HCT116 (cell line): ENCODE measurements at regions not wholly inside any gene's neighbourhood (a gene's known extent, or its start where the extent isn't known, plus 50 kb on each side); places are given as distances from the start of the nearest gene placed in this dataset.

Experiments used
- CBX3 ChIP-seq: IDR thresholded peaks from 2 replicates; pipeline ENCODE4 v1.6.1; 2012; ENCODE audit warnings: low read depth
- EZH2 ChIP-seq: fragments of 200-600 bp; sonication (generic); IDR thresholded peaks from 2 replicates; pipeline ENCODE4 v1.6.1; 2017; ENCODE audit warnings: antibody characterized with exemption, mixed run types
- POLR2AphosphoS5 ChIP-seq: IDR thresholded peaks from 2 replicates; pipeline ENCODE4 v1.6.1; 2011; ENCODE audit warnings: mild to moderate bottlenecking, low read depth, low read length, moderate library complexity
- RAD21 ChIP-seq: IDR thresholded peaks from 2 replicates; pipeline ENCODE4 v1.6.1; 2012; ENCODE audit warnings: low read depth, mild to moderate bottlenecking
- SP1 ChIP-seq: IDR thresholded peaks from 2 replicates; pipeline ENCODE4 v1.6.1; 2012; ENCODE audit warnings: low read depth
- ZNF274 ChIP-seq: fragments of 200-500 bp; sonication (Bioruptor generic); IDR thresholded peaks from 2 replicates; pipeline ENCODE4 v1.6.1; 2014; ENCODE audit warnings: mild to moderate bottlenecking, low read depth, low read length, inconsistent platforms
- TF ChIP-seq, protein P1 (sequence below), 3 experiments: fragments of 200-600 bp in 1 of 3; sonication (generic) in 1 of 3; IDR thresholded peaks in 2 of 3; conservative IDR thresholded peaks in 1 of 3; 2 replicates each; pipeline ENCODE4 v1.5.1; 2012 to 2017; ENCODE audit warnings: low read depth in 2 of 3, low read length in 2 of 3, antibody characterized with exemption in 1 of 3, borderline replicate concordance in 1 of 3, control low read depth in 1 of 3, mild to moderate bottlenecking in 1 of 3, mixed read lengths in 1 of 3, mixed run types in 1 of 3, moderate library complexity in 1 of 3; ENCODE audit not compliant: insufficient read depth in 1 of 3
- TF ChIP-seq, protein P2 (sequence below): IDR thresholded peaks from 2 replicates; pipeline ENCODE4 v1.6.1; 2012

DNA sequence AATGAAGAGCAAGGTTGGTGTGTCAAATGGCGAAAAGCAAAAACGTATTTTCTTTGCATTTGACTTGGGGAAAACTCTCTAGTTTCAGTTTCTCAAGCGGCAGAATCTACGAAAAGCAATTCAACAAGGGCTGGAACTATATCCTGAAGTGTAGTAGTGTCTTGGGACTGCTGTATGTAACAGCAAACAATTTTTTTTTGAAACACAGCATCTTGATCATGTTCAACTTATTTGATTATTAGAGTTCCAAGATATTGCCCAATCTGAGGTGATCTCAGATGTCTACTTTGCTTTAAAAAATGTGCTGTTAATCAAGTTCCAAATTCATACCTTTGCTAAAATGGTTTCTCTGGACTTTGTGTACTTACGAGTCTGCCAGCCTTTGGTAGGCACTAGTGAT, 120.6 kb downstream of the ZWINT start:
- TF ChIP-seq, protein P1, sequence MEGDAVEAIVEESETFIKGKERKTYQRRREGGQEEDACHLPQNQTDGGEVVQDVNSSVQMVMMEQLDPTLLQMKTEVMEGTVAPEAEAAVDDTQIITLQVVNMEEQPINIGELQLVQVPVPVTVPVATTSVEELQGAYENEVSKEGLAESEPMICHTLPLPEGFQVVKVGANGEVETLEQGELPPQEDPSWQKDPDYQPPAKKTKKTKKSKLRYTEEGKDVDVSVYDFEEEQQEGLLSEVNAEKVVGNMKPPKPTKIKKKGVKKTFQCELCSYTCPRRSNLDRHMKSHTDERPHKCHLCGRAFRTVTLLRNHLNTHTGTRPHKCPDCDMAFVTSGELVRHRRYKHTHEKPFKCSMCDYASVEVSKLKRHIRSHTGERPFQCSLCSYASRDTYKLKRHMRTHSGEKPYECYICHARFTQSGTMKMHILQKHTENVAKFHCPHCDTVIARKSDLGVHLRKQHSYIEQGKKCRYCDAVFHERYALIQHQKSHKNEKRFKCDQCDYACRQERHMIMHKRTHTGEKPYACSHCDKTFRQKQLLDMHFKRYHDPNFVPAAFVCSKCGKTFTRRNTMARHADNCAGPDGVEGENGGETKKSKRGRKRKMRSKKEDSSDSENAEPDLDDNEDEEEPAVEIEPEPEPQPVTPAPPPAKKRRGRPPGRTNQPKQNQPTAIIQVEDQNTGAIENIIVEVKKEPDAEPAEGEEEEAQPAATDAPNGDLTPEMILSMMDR (IDR thresholded peaks at IDR 0.05 in 2 of 3, conservative IDR thresholded peaks at IDR 0.05 in 1 of 3; ENCODE audit: borderline replicate concordance in 1 of 3, insufficient read depth in 1 of 3, low read depth in 2 of 3, low read length in 2 of 3): no peak
- no peak for TF ChIP-seq POLR2AphosphoS5
- TF ChIP-seq, protein P2, sequence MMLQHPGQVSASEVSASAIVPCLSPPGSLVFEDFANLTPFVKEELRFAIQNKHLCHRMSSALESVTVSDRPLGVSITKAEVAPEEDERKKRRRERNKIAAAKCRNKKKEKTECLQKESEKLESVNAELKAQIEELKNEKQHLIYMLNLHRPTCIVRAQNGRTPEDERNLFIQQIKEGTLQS: no peak
- no peak for TF ChIP-seq EZH2
- TF ChIP-seq CBX3: no peak
- no peak for TF ChIP-seq SP1
- TF ChIP-seq ZNF274: no peak
- no peak for TF ChIP-seq RAD21
